Amygdala (tissue), 56 donors: ENCODE measurements at regions not wholly inside any gene's neighbourhood (a gene's known extent, or its start where the extent isn't known, plus 50 kb on each side); places are given as distances from the start of the nearest gene placed in this dataset.
"Not testable (repeated sequence)": the region's sequence is repeated elsewhere in the genome, so short reads cannot be mapped to it uniquely, and the experiment has no call there.

Experiments used
- DNase-seq, 56 donors: peaks; one replicate each; lab custom pipeline; 2025; lab: John Stamatoyannopoulos, UW

- no peak for DNase-seq
Observed at GRCh38 chr2:62654876-62655359, 50.6 kb upstream of the EHBP1 start.

GRCh38 chr2:62654423-62654791, 51.1 kb upstream of the EHBP1 start:
- DNase-seq, result no peak

GRCh38 chr2:62653582-62654422, 51.7 kb upstream of the EHBP1 start:
- DNase-seq, result no peak

- DNase-seq, result not testable (repeated sequence)
Observed at GRCh38 chr2:62649087-62649486, 56.4 kb upstream of the EHBP1 start.

GRCh38 chr2:62643100-62643471, 62.4 kb upstream of the EHBP1 start:
- no peak for DNase-seq

- no peak for DNase-seq
Observed at GRCh38 chr2:62642429-62643099, 62.9 kb upstream of the EHBP1 start.

- no peak for DNase-seq
Observed at GRCh38 chr2:62641936-62642335, 63.6 kb upstream of the EHBP1 start.

- no peak for DNase-seq
Observed at GRCh38 chr2:62641410-62641843, 64.1 kb upstream of the EHBP1 start.

GRCh38 chr2:62631160-62632085, 74.1 kb upstream of the EHBP1 start:
- no peak for DNase-seq

GRCh38 chr2:62630206-62630605, 75.3 kb upstream of the EHBP1 start:
- not testable (repeated sequence) for DNase-seq

GRCh38 chr2:62629310-62629709, 76.2 kb upstream of the EHBP1 start:
- DNase-seq, result not testable (repeated sequence)

GRCh38 chr2:62627667-62628066, 77.8 kb upstream of the EHBP1 start:
- no peak for DNase-seq

- no peak for DNase-seq
Observed at GRCh38 chr2:62624855-62625254, 80.7 kb upstream of the EHBP1 start.

- not testable (repeated sequence) for DNase-seq
Observed at GRCh38 chr2:62616486-62616885, 89.0 kb upstream of the EHBP1 start.

GRCh38 chr2:62611854-62612253, 93.7 kb upstream of the EHBP1 start:
- no peak for DNase-seq

GRCh38 chr2:62605471-62605870, 99.5 kb upstream of the TMEM17 start:
- DNase-seq, result not testable (repeated sequence)

- no peak for DNase-seq
Observed at GRCh38 chr2:62604336-62604735, 98.3 kb upstream of the TMEM17 start.

GRCh38 chr2:62603154-62603712, 97.2 kb upstream of the TMEM17 start:
- DNase-seq, result no peak

GRCh38 chr2:62599674-62600410, 93.8 kb upstream of the TMEM17 start:
- not testable (repeated sequence) for DNase-seq

GRCh38 chr2:62597323-62597722, 91.3 kb upstream of the TMEM17 start:
- DNase-seq, result no peak
